HCT116 (cell line): ENCODE measurements at regions not wholly inside any gene's neighbourhood (a gene's known extent, or its start where the extent isn't known, plus 50 kb on each side); places are given as distances from the start of the nearest gene placed in this dataset.

Experiments used
- ATAC-seq: fragments of 200-7000 bp; cut with Tn5 transposase; 2 replicates; pipeline ENCODE4 v1.9.1; 2020; ENCODE audit warnings: mild to moderate bottlenecking, moderate library complexity
- BruUV-seq: library from RNA; stranded (reverse); fragments of 400-500 nt; replicated peaks from 2 replicates; lab custom pipeline; 2021; lab: Mats Ljungman, UMichigan
- CTCF ChIA-PET: fragments of 300-600 bp; sonication (Branson Sonifier 250); formaldehyde crosslinking; loops from one replicate; lab custom pipeline; 2021; ENCODE audit warnings: antibody characterized with exemption; lab: Charles Lee
- POLR2A ChIA-PET: fragments of 300-600, 350-600 bp; sonication (Branson Sonifier 250); formaldehyde crosslinking; loops from one replicate; lab custom pipeline; 2021; ENCODE audit warnings: antibody characterized with exemption; lab: Charles Lee
- RAD21 ChIA-PET, 2 experiments: fragments of 300-600 bp; sonication (Branson Sonifier 250); formaldehyde crosslinking; loops; one replicate each; lab custom pipeline; 2023; ENCODE audit warnings: low total read pairs in 2 of 2; ENCODE audit not compliant: uncharacterized antibody in 2 of 2, unreplicated experiment in 2 of 2, low non-redundant PET in 1 of 2; lab: Charles Lee
- DNase-seq: peaks from one replicate; pipeline ENCODE4 v3.0.0-alpha.2; 2010; ENCODE audit warnings: low read depth, low spot score
- H2AFZ ChIP-seq: fragments of 200-600 bp; shearing (Covaris generic), sonication (generic); 2 replicates; pipeline ENCODE4 v1.6.1; 2017; ENCODE audit warnings: low read depth, mixed run types, mixed read lengths, antibody characterized with exemption, low read length; ENCODE audit not compliant: poor library complexity, severe bottlenecking
- H3K27ac ChIP-seq: 2 replicates; pipeline ENCODE4 v1.5.1; 2012; ENCODE audit warnings: low read depth, low read length
- H3K27me3 ChIP-seq: fragments of 200-600 bp; sonication (generic); 2 replicates; pipeline ENCODE4 v1.6.1; 2016; ENCODE audit warnings: mixed run types, low read length, mixed read lengths; ENCODE audit not compliant: insufficient read depth
- H3K36me3 ChIP-seq, 2 experiments: fragments of 200-500 bp in 1 of 2; fragments of 200-600 bp in 1 of 2; sonication (Bioruptor generic) in 1 of 2; sonication (generic) in 1 of 2; 2 replicates each; pipeline versions ENCODE4 v1.5.1 to v1.6.1; 2014 to 2016; ENCODE audit warnings: low read length in 2 of 2, inconsistent platforms in 1 of 2, mixed read lengths in 1 of 2, mixed run types in 1 of 2; ENCODE audit not compliant: insufficient read depth in 2 of 2, control insufficient read depth in 1 of 2
- H3K4me1 ChIP-seq, 2 experiments: fragments of 200-600 bp in 1 of 2; sonication (generic) in 1 of 2; 2 replicates each; pipeline versions ENCODE4 v1.5.1 to v1.6.1; 2012 to 2017; ENCODE audit warnings: low read length in 2 of 2, inconsistent platforms in 1 of 2, mild to moderate bottlenecking in 1 of 2, mixed read lengths in 1 of 2, mixed run types in 1 of 2, moderate library complexity in 1 of 2; ENCODE audit not compliant: insufficient read depth in 2 of 2, control insufficient read depth in 1 of 2
- H3K4me2 ChIP-seq: fragments of 200-600 bp; sonication (generic); 2 replicates; pipeline ENCODE4 v1.6.1; 2017; ENCODE audit warnings: mixed run types, low read length, mixed read lengths
- H3K4me3 ChIP-seq, 2 experiments: fragments of 200-600 bp in 1 of 2; sonication (generic) in 1 of 2; replicated peaks in 1 of 2; 2 replicates each; pipeline ENCODE4 v1.5.1; 2011 to 2016; ENCODE audit warnings: low read length in 2 of 2, control low read depth in 1 of 2, low read depth in 1 of 2, mild to moderate bottlenecking in 1 of 2, mixed read lengths in 1 of 2, mixed run types in 1 of 2
- H3K79me2 ChIP-seq: fragments of 200-600 bp; sonication (generic); 2 replicates; pipeline ENCODE4 v1.6.1; 2017; ENCODE audit warnings: mild to moderate bottlenecking, mixed run types, low read length, moderate library complexity, mixed read lengths; ENCODE audit not compliant: insufficient read depth
- H3K9ac ChIP-seq: fragments of 200-600 bp; sonication (generic); 2 replicates; pipeline ENCODE4 v1.6.1; 2016; ENCODE audit warnings: low read length, mixed read lengths
- H3K9me2 ChIP-seq: fragments of 200-600 bp; sonication (generic), shearing (Covaris generic); 2 replicates; pipeline ENCODE4 v1.6.1; 2017; ENCODE audit warnings: mixed run types, mild to moderate bottlenecking, moderate library complexity; ENCODE audit not compliant: insufficient read depth
- H3K9me3 ChIP-seq, 2 experiments: fragments of 200-500 bp in 1 of 2; fragments of 200-600 bp in 1 of 2; sonication (Bioruptor generic) in 1 of 2; sonication (generic) in 1 of 2; 2 replicates each; pipeline ENCODE4 v1.6.1; 2014 to 2017; ENCODE audit warnings: low read length in 2 of 2, mixed read lengths in 2 of 2, inconsistent platforms in 1 of 2, low read depth in 1 of 2, mild to moderate bottlenecking in 1 of 2, mixed run types in 1 of 2, moderate library complexity in 1 of 2; ENCODE audit not compliant: control insufficient read depth in 1 of 2, insufficient read depth in 1 of 2
- H4K20me1 ChIP-seq: fragments of 200-600 bp; sonication (generic), shearing (Covaris generic); 2 replicates; pipeline ENCODE4 v1.6.1; 2017; ENCODE audit warnings: mixed run types, mild to moderate bottlenecking, moderate library complexity; ENCODE audit not compliant: insufficient read depth
- CEBPB ChIP-seq: IDR thresholded peaks from 2 replicates; pipeline ENCODE4 v1.6.1; 2012; ENCODE audit warnings: low read depth
- CTCF ChIP-seq, 3 experiments: fragments of 200-600 bp in 1 of 3; sonication (generic) in 1 of 3; IDR thresholded peaks in 2 of 3; conservative IDR thresholded peaks in 1 of 3; 2 replicates each; pipeline ENCODE4 v1.5.1; 2012 to 2017; ENCODE audit warnings: low read depth in 2 of 3, low read length in 2 of 3, antibody characterized with exemption in 1 of 3, borderline replicate concordance in 1 of 3, control low read depth in 1 of 3, mild to moderate bottlenecking in 1 of 3, mixed read lengths in 1 of 3, mixed run types in 1 of 3, moderate library complexity in 1 of 3; ENCODE audit not compliant: insufficient read depth in 1 of 3
- MAX ChIP-seq: IDR thresholded peaks from 2 replicates; pipeline ENCODE4 v1.6.1; 2012
- POLR2A ChIP-seq: IDR thresholded peaks from 2 replicates; pipeline ENCODE4 v1.7.0; 2011; ENCODE audit warnings: borderline replicate concordance; ENCODE audit not compliant: insufficient read depth, insufficient read length; ENCODE audit errors: extremely low read depth
- REST ChIP-seq: IDR thresholded peaks from 2 replicates; pipeline ENCODE4 v1.6.1; 2012; ENCODE audit warnings: low read depth
- intact Hi-C: fragments of 100-400 bp; cut with micrococcal nuclease; formaldehyde crosslinking; loops from 2 replicates; pipeline ENCODE4 v1.10.0; 2022

GRCh38 chr14:106304271-106304670 lies 777.9 kb downstream of the TMEM121 start:
- H3K4me1 ChIP-seq: no peaks in the 10 kb centered on the region
- no TSS peak for BruUV-seq
- H4K20me1 ChIP-seq: no peaks in the 10 kb centered on the region; the same call in 1 of the 2 replicates
- no peak overlapping the region for H3K4me2 ChIP-seq
- no peaks in the 10 kb centered on the region for H3K36me3 ChIP-seq
- no peak overlapping the region for H2AFZ ChIP-seq
- ATAC-seq (no peak), DNase-seq (no peak)
- no peaks in the 10 kb centered on the region for H3K27me3 ChIP-seq
- H3K27ac ChIP-seq: no peak overlapping the region
- RAD21 ChIA-PET: no interaction called here
- no peaks in the 10 kb centered on the region for H3K79me2 ChIP-seq
- H3K4me3 ChIP-seq: no peak overlapping the region
- no peak overlapping the region for H3K9ac ChIP-seq
- POLR2A ChIA-PET: no interaction called here
- no peaks in the 10 kb centered on the region for H3K9me2 ChIP-seq
- peaks cover 9 to 15% of the 10 kb centered on the region in 2 experiments; a peak in 2 of 4 replicates for H3K9me3 ChIP-seq
- intact Hi-C loops: no loop called here
- CTCF ChIA-PET: no interaction called here
- TF ChIP-seq CEBPB (no peak), MAX (no peak), POLR2A (no peak)
- TF ChIP-seq, all 23 proteins: peak for 0

GRCh38 chr14:106308839-106309389 lies 782.5 kb downstream of the TMEM121 start:
- Histone ChIP-seq H3K4me2 (no peak overlapping the region), H3K4me3 (no peak overlapping the region), H2AFZ (no peak overlapping the region), H3K27me3 (no peaks in the 10 kb centered on the region), H3K79me2 (no peaks in the 10 kb centered on the region), H3K27ac (no peak overlapping the region), H3K36me3 (no peaks in the 10 kb centered on the region), H3K9me2 (no peaks in the 10 kb centered on the region), H3K4me1 (no peaks in the 10 kb centered on the region), H3K9me3 (peaks cover 18 to 22% of the 10 kb centered on the region in 2 experiments; a peak in 2 of 4 replicates)
- no TSS peak for BruUV-seq
- ATAC-seq: no peak
- RAD21 ChIA-PET: no interaction called here
- CTCF ChIA-PET: no interaction called here
- intact Hi-C loops: no loop called here
- POLR2A ChIA-PET: no interaction called here
- no peak for TF ChIP-seq REST
- TF ChIP-seq CTCF (IDR thresholded peaks at IDR 0.05 in 2 of 3, conservative IDR thresholded peaks at IDR 0.05 in 1 of 3; ENCODE audit: borderline replicate concordance in 1 of 3, insufficient read depth in 1 of 3, low read depth in 2 of 3, low read length in 2 of 3): peak; percentile 66 to 99 (median 80)
- TF ChIP-seq, all 23 proteins: peak for 1
- H3K9ac ChIP-seq: no peak overlapping the region
- DNase-seq: no peak
- H4K20me1 ChIP-seq: no peaks in the 10 kb centered on the region; the same call in 1 of the 2 replicates
